ENCODE measurements at regions not wholly inside any gene's neighbourhood (a gene's known extent, or its start where the extent isn't known, plus 50 kb on each side); places are given as distances from the start of the nearest gene placed in this dataset.
A peak's percentile ranks its signal among the peaks of the same experiment; 100 is the strongest.

- DNase-seq = no peak
- Histone ChIP-seq H3K27me3 (ENCODE audit: control insufficient read depth in 1 of 2, insufficient read depth in 1 of 2, low read length in 2 of 2) (peaks cover 0 to 37% of the 10 kb centered on the region in 2 experiments), H2BK5ac (ENCODE audit: low read depth, low read length, poor library complexity, severe bottlenecking) (no peak overlapping the region), H2BK12ac (ENCODE audit: low read length in 2 of 2) (no peak overlapping the region), H2AK5ac (ENCODE audit: low read length, severe bottlenecking) (no peak overlapping the region), H4K91ac (ENCODE audit: low read length) (no peak overlapping the region), H3K4me2 (ENCODE audit: low read length, poor library complexity, severe bottlenecking) (no peak overlapping the region), H3K4me1 (ENCODE audit: control insufficient read depth, insufficient read depth, low read depth, low read length) (no peaks in the 10 kb centered on the region), H3K9me3 (ENCODE audit: control insufficient read depth, low read length) (no peaks in the 10 kb centered on the region), H3K14ac (ENCODE audit: low read length in 2 of 2) (no peak overlapping the region), H4K8ac (ENCODE audit: low read length) (no peak overlapping the region), H2BK120ac (ENCODE audit: low read depth, low read length) (no peak overlapping the region), H2AFZ (ENCODE audit: low read depth, low read length) (no peak overlapping the region), H3K27ac (ENCODE audit: low read length, poor library complexity, severe bottlenecking) (no peak overlapping the region), H3K9ac (ENCODE audit: low read length) (no peak overlapping the region), H3K36me3 (ENCODE audit: control insufficient read depth in 1 of 2, insufficient read depth in 2 of 2, low read depth in 1 of 2, low read length in 2 of 2) (no peaks in the 10 kb centered on the region), H3K18ac (ENCODE audit: low read depth in 1 of 2, low read length in 2 of 2) (no peak overlapping the region), H3K23ac (ENCODE audit: low read length in 2 of 2) (no peak overlapping the region), H2BK15ac (ENCODE audit: low read depth, poor library complexity, severe bottlenecking) (no peak overlapping the region), H3K4ac (ENCODE audit: low read depth in 1 of 2, low read length in 2 of 2) (no peak overlapping the region), H3K4me3 (ENCODE audit: insufficient read depth in 1 of 2, low read depth in 1 of 2, low read length in 2 of 2) (no peak overlapping the region), H3K79me1 (replicated peaks; ENCODE audit: low read length, poor library complexity, severe bottlenecking) (no peaks in the 10 kb centered on the region)
- 84% methylated on average over 12 of the region's 14 CpGs for WGBS
These were observed 241.1 kb upstream of the PMEPA1 start for GRCh38 chr20:57950764-57951485.

- Histone ChIP-seq H3K9me3 (ENCODE audit: control insufficient read depth, low read length) (no peaks in the 10 kb centered on the region), H3K18ac (ENCODE audit: low read depth in 1 of 2, low read length in 2 of 2) (no peak overlapping the region), H3K4ac (ENCODE audit: low read depth in 1 of 2, low read length in 2 of 2) (no peak overlapping the region), H3K9ac (ENCODE audit: low read length) (peak overlapping the region; percentile 47), H2BK12ac (ENCODE audit: low read length in 2 of 2) (no peak overlapping the region), H2AK5ac (ENCODE audit: low read length, severe bottlenecking) (no peak overlapping the region), H3K14ac (ENCODE audit: low read length in 2 of 2) (no peak overlapping the region), H3K4me1 (ENCODE audit: control insufficient read depth, insufficient read depth, low read depth, low read length) (no peaks in the 10 kb centered on the region), H3K23ac (ENCODE audit: low read length in 2 of 2) (no peak overlapping the region), H2AFZ (ENCODE audit: low read depth, low read length) (no peak overlapping the region), H4K8ac (ENCODE audit: low read length) (no peak overlapping the region), H3K4me2 (ENCODE audit: low read length, poor library complexity, severe bottlenecking) (no peak overlapping the region), H2BK120ac (ENCODE audit: low read depth, low read length) (no peak overlapping the region), H2BK15ac (ENCODE audit: low read depth, poor library complexity, severe bottlenecking) (no peak overlapping the region), H4K91ac (ENCODE audit: low read length) (no peak overlapping the region), H2BK5ac (ENCODE audit: low read depth, low read length, poor library complexity, severe bottlenecking) (no peak overlapping the region), H3K79me1 (replicated peaks; ENCODE audit: low read length, poor library complexity, severe bottlenecking) (no peaks in the 10 kb centered on the region), H3K27me3 (ENCODE audit: control insufficient read depth in 1 of 2, insufficient read depth in 1 of 2, low read length in 2 of 2) (peaks cover 0 to 39% of the 10 kb centered on the region in 2 experiments), H3K4me3 (ENCODE audit: insufficient read depth in 1 of 2, low read depth in 1 of 2, low read length in 2 of 2) (peak overlapping the region in 1 of 2 experiments; percentile 29), H3K36me3 (ENCODE audit: control insufficient read depth in 1 of 2, insufficient read depth in 2 of 2, low read depth in 1 of 2, low read length in 2 of 2) (no peaks in the 10 kb centered on the region), H3K27ac (ENCODE audit: low read length, poor library complexity, severe bottlenecking) (no peak overlapping the region)
- 74% methylated on average over 8 of the region's 9 CpGs for WGBS
- no peak for DNase-seq
These were observed 238.6 kb upstream of the PMEPA1 start for GRCh38 chr20:57948180-57948955.

- H3K14ac ChIP-seq (ENCODE audit: low read length in 2 of 2) = no peak overlapping the region
- H2BK15ac ChIP-seq (ENCODE audit: low read depth, poor library complexity, severe bottlenecking) = no peak overlapping the region
- no peaks in the 10 kb centered on the region for H3K36me3 ChIP-seq (ENCODE audit: control insufficient read depth in 1 of 2, insufficient read depth in 2 of 2, low read depth in 1 of 2, low read length in 2 of 2)
- H4K91ac ChIP-seq (ENCODE audit: low read length) = no peak overlapping the region
- H2AK5ac ChIP-seq (ENCODE audit: low read length, severe bottlenecking) = no peak overlapping the region
- H3K27me3 ChIP-seq (ENCODE audit: control insufficient read depth in 1 of 2, insufficient read depth in 1 of 2, low read length in 2 of 2) = peaks cover 0 to 39% of the 10 kb centered on the region in 2 experiments
- H3K4me1 ChIP-seq (ENCODE audit: control insufficient read depth, insufficient read depth, low read depth, low read length) = no peaks in the 10 kb centered on the region
- no peak overlapping the region for H3K4ac ChIP-seq (ENCODE audit: low read depth in 1 of 2, low read length in 2 of 2)
- DNase-seq = no peak
- no peak overlapping the region for H4K8ac ChIP-seq (ENCODE audit: low read length)
- H2BK120ac ChIP-seq (ENCODE audit: low read depth, low read length) = no peak overlapping the region
- H3K9me3 ChIP-seq (ENCODE audit: control insufficient read depth, low read length) = no peaks in the 10 kb centered on the region
- H3K18ac ChIP-seq (ENCODE audit: low read depth in 1 of 2, low read length in 2 of 2) = no peak overlapping the region
- no peak overlapping the region for H3K4me2 ChIP-seq (ENCODE audit: low read length, poor library complexity, severe bottlenecking)
- H3K23ac ChIP-seq (ENCODE audit: low read length in 2 of 2) = no peak overlapping the region
- 70% methylated on average over 14 of the region's 16 CpGs for WGBS
- no peak overlapping the region for H2BK5ac ChIP-seq (ENCODE audit: low read depth, low read length, poor library complexity, severe bottlenecking)
- no peak overlapping the region for H2BK12ac ChIP-seq (ENCODE audit: low read length in 2 of 2)
- H3K9ac ChIP-seq (ENCODE audit: low read length) = peak overlapping the region; percentile 47
- H3K79me1 ChIP-seq (replicated peaks; ENCODE audit: low read length, poor library complexity, severe bottlenecking) = no peaks in the 10 kb centered on the region
- H2AFZ ChIP-seq (ENCODE audit: low read depth, low read length) = no peak overlapping the region
- peak overlapping the region in 1 of 2 experiments; percentile 29 for H3K4me3 ChIP-seq (ENCODE audit: insufficient read depth in 1 of 2, low read depth in 1 of 2, low read length in 2 of 2)
- H3K27ac ChIP-seq (ENCODE audit: low read length, poor library complexity, severe bottlenecking) = no peak overlapping the region
These were observed 237.8 kb upstream of the PMEPA1 start for GRCh38 chr20:57947421-57948179.
